Stimulated activated CD4-positive, alpha-beta T cell treated with anti-CD3 and anti-CD28 coated beads, Interleukin-15, amount 100 ng/mL, for 48 hours (primary cell): ENCODE measurements at regions not wholly inside any gene's neighbourhood (a gene's known extent, or its start where the extent isn't known, plus 50 kb on each side); places are given as distances from the start of the nearest gene placed in this dataset.
"Not testable (repeated sequence)": the region's sequence is repeated elsewhere in the genome, so short reads cannot be mapped to it uniquely, and the experiment has no call there.

Experiments used
- DNase-seq, 2 donors: peaks; one replicate each; pipeline ENCODE4 v3.0.0-alpha.2; 2020; ENCODE audit warnings: low read depth in 2 of 2

GRCh38 chr2:187989925-187990623 lies 301.6 kb upstream of the GULP1 start:
- DNase-seq = no peak

- DNase-seq = no peak
These were observed 300.3 kb upstream of the GULP1 start for GRCh38 chr2:187991389-187991788.

- no peak for DNase-seq
These were observed 297.0 kb upstream of the GULP1 start for GRCh38 chr2:187994464-187995331.

- no peak for DNase-seq
These were observed 296.1 kb upstream of the GULP1 start for GRCh38 chr2:187995556-187995955.

- no peak for DNase-seq
These were observed 295.0 kb upstream of the GULP1 start for GRCh38 chr2:187996630-187997029.

- no peak for DNase-seq
These were observed 291.5 kb upstream of the GULP1 start for GRCh38 chr2:188000189-188000588.

- DNase-seq = no peak
These were observed 287.9 kb upstream of the GULP1 start for GRCh38 chr2:188003800-188004199.

GRCh38 chr2:188013767-188014166 lies 277.9 kb upstream of the GULP1 start:
- no peak for DNase-seq

- DNase-seq = no peak
These were observed 274.8 kb upstream of the GULP1 start for GRCh38 chr2:188016917-188017316.

GRCh38 chr2:188022389-188022788 lies 269.3 kb upstream of the GULP1 start:
- DNase-seq = no peak

- DNase-seq = no peak
These were observed 268.6 kb upstream of the GULP1 start for GRCh38 chr2:188023035-188023434.

GRCh38 chr2:188024811-188025210 lies 266.9 kb upstream of the GULP1 start:
- no peak for DNase-seq

- no peak for DNase-seq
These were observed 262.9 kb upstream of the GULP1 start for GRCh38 chr2:188028739-188029138.

- no peak for DNase-seq
These were observed 259.4 kb upstream of the GULP1 start for GRCh38 chr2:188032306-188032705.

- no peak for DNase-seq
These were observed 258.9 kb upstream of the GULP1 start for GRCh38 chr2:188032786-188033185.

- DNase-seq = not testable (repeated sequence)
These were observed 258.4 kb upstream of the GULP1 start for GRCh38 chr2:188033240-188033639.

- not testable (repeated sequence) for DNase-seq
These were observed 257.6 kb upstream of the GULP1 start for GRCh38 chr2:188034102-188034501.

GRCh38 chr2:188035377-188035776 lies 256.3 kb upstream of the GULP1 start:
- DNase-seq = not testable (repeated sequence)

- DNase-seq = not testable (repeated sequence)
These were observed 254.9 kb upstream of the GULP1 start for GRCh38 chr2:188036786-188037185.

GRCh38 chr2:188039307-188039706 lies 252.4 kb upstream of the GULP1 start:
- no peak for DNase-seq

GRCh38 chr2:188042412-188042811 lies 249.3 kb upstream of the GULP1 start:
- no peak for DNase-seq

- DNase-seq = no peak
These were observed 246.7 kb upstream of the GULP1 start for GRCh38 chr2:188045016-188045415.

GRCh38 chr2:188046437-188046836 lies 245.2 kb upstream of the GULP1 start:
- no peak for DNase-seq
